K562 (cell line): ENCODE measurements at regions not wholly inside any gene's neighbourhood (a gene's known extent, or its start where the extent isn't known, plus 50 kb on each side); places are given as distances from the start of the nearest gene placed in this dataset.

Source experiments
- CBFA2T2 ChIP-seq: fragments of 450-650 bp; conservative IDR thresholded peaks from 2 replicates; pipeline ENCODE4 v1.6.1; 2017; ENCODE audit warnings: mild to moderate bottlenecking
- CHD2 ChIP-seq: IDR thresholded peaks from 2 replicates; pipeline ENCODE4 v1.6.1; 2011; ENCODE audit warnings: low read depth, low read length
- EP300 ChIP-seq: IDR thresholded peaks from 2 replicates; pipeline ENCODE4 v1.6.1; 2012; ENCODE audit warnings: low read length, improper control_type of control experiment
- RBM25 ChIP-seq: fragments of 200-400 bp; formaldehyde crosslinking; IDR thresholded peaks from 2 replicates; pipeline ENCODE4 v1.6.1; 2018; ENCODE audit warnings: low read length, low read depth, moderate library complexity; ENCODE audit not compliant: severe bottlenecking
- TAF1 ChIP-seq: IDR thresholded peaks from 2 replicates; pipeline ENCODE4 v1.6.1; 2011; ENCODE audit warnings: mild to moderate bottlenecking, low read length, moderate library complexity; ENCODE audit not compliant: insufficient read depth, control insufficient read depth, severe bottlenecking; ENCODE audit errors: extremely low read depth
- TEAD4 ChIP-seq, 2 experiments: sonication (generic) in 1 of 2; formaldehyde crosslinking in 1 of 2; IDR thresholded peaks; 2 replicates each; pipeline versions ENCODE4 v1.6.1 to v1.8.0; 2012 to 2022; ENCODE audit warnings: borderline replicate concordance in 1 of 2, inconsistent platforms in 1 of 2, low read length in 1 of 2, mild to moderate bottlenecking in 1 of 2, missing genetic modification reagents in 1 of 2
- ZBTB12 ChIP-seq: fragments of 250-450 bp; sonication (Bioruptor Pico); IDR thresholded peaks from 2 replicates; pipeline ENCODE4 v1.4.0; 2020
- ZKSCAN1 ChIP-seq: fragments of 150-350 bp; IDR thresholded peaks from 2 replicates; pipeline ENCODE4 v1.6.1; 2016; ENCODE audit warnings: low read depth, low read length
- ZNF707 ChIP-seq: fragments of 250-450 bp; sonication (Bioruptor Pico); conservative IDR thresholded peaks from 2 replicates; pipeline ENCODE4 v1.8.0; 2022; ENCODE audit warnings: inconsistent platforms, mild to moderate bottlenecking, moderate library complexity
- ZNF75A ChIP-seq: fragments of 450-650 bp; formaldehyde crosslinking; IDR thresholded peaks from 2 replicates; pipeline ENCODE4 v1.4.0; 2020; ENCODE audit warnings: mild to moderate bottlenecking
- TF ChIP-seq, protein P1 (sequence below): fragments of 450-650 bp; IDR thresholded peaks from 2 replicates; pipeline ENCODE4 v1.6.1; 2017; ENCODE audit warnings: mild to moderate bottlenecking, moderate library complexity

DNA sequence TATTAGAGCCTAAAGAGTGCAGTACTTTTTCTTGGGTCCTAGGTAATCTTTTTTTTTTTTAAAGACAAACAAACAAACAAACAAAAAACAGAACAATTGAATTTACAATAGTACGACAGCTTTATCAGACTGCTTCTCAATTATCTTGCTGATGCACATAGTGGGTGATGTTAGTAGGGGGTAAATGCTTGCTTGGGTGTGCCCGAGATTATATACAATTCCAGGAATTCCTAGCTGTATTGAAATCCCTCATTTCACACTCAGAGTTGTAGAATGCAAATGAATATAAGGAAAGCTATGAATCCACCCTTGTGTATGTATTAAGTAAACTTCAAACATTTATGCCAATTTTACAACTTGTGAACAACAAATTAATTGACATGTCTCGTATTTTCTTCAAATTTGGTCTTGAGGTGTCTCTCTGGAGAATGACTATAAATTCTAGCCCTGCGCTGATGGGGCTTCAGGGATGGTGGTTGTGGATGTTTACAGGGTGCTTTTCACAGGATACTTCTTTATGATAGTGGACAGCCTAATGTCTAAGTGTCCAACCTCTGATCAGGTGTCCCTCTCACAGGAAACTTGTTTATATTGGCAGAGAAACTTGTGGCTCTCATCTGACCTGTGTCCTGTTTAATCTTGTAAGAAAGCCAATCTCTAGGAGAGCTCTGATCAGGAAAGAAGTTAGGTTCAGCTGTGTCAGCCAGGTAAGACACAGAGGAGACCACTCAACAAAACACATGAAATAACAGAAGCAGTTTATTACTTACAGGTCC is 61.9 kb upstream of the SLC39A10 start (continued):
- peak; percentile 17; the same call in 1 of the 2 replicates for TF ChIP-seq TEAD4 (IDR thresholded peaks at IDR 0.05; ENCODE audit: low read length)
- no peak for TF ChIP-seq TEAD4 (CRISPR knock-in tag; IDR thresholded peaks at IDR 0.05; ENCODE audit: borderline replicate concordance)
- no peak for TF ChIP-seq ZNF75A
- TF ChIP-seq ZBTB12 (CRISPR knock-in tag) = no peak
- TF ChIP-seq ZKSCAN1 = peak; percentile 88
- TF ChIP-seq CHD2 = no peak
- TF ChIP-seq RBM25 = no peak
- peak; percentile 16; the same call in 1 of the 2 replicates for TF ChIP-seq CBFA2T2
- TF ChIP-seq, protein P1, sequence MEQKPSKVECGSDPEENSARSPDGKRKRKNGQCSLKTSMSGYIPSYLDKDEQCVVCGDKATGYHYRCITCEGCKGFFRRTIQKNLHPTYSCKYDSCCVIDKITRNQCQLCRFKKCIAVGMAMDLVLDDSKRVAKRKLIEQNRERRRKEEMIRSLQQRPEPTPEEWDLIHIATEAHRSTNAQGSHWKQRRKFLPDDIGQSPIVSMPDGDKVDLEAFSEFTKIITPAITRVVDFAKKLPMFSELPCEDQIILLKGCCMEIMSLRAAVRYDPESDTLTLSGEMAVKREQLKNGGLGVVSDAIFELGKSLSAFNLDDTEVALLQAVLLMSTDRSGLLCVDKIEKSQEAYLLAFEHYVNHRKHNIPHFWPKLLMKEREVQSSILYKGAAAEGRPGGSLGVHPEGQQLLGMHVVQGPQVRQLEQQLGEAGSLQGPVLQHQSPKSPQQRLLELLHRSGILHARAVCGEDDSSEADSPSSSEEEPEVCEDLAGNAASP = no peak
- no peak for TF ChIP-seq ZNF707 (CRISPR knock-in tag)
- TF ChIP-seq TAF1 = no peak
- TF ChIP-seq EP300 = peak; percentile 31; the same call in 1 of the 2 replicates
